CD4-positive, alpha-beta memory T cell (primary cell): ENCODE measurements at regions not wholly inside any gene's neighbourhood (a gene's known extent, or its start where the extent isn't known, plus 50 kb on each side); places are given as distances from the start of the nearest gene placed in this dataset.
A peak's percentile ranks its signal among the peaks of the same experiment; 100 is the strongest.
"Not testable (repeated sequence)": the region's sequence is repeated elsewhere in the genome, so short reads cannot be mapped to it uniquely, and the experiment has no call there.

Experiments
- CTCF ChIA-PET: fragments of 350-600 bp; sonication (Branson Sonifier 250); formaldehyde crosslinking; loops from one replicate; lab custom pipeline; 2021; ENCODE audit warnings: inconsistent platforms; ENCODE audit not compliant: partially characterized antibody; lab: Charles Lee
- POLR2A ChIA-PET: fragments of 350-600 bp; sonication (Branson Sonifier 250); formaldehyde crosslinking; loops from one replicate; lab custom pipeline; 2021; ENCODE audit not compliant: partially characterized antibody; lab: Charles Lee
- DNase-seq, 5 donors: peaks; one replicate each; pipeline versions ENCODE4 v3.0.0 to v3.0.0-alpha.2; 2020 to 2022; ENCODE audit warnings: mixed read lengths in 1 of 5
- H3K27ac ChIP-seq: one replicate; pipeline ENCODE4 v1.7.0; 2013; ENCODE audit warnings: low read depth, low read length
- H3K27me3 ChIP-seq: 2 replicates; pipeline ENCODE4 v1.7.0; 2013; ENCODE audit warnings: mild to moderate bottlenecking, low read length, moderate library complexity; ENCODE audit not compliant: insufficient read depth
- H3K36me3 ChIP-seq: 2 replicates; pipeline ENCODE4 v1.7.0; 2013; ENCODE audit warnings: mild to moderate bottlenecking, low read length, moderate library complexity; ENCODE audit not compliant: insufficient read depth
- H3K4me1 ChIP-seq: 2 replicates; pipeline ENCODE4 v1.7.0; 2013; ENCODE audit warnings: mild to moderate bottlenecking, low read length, moderate library complexity; ENCODE audit not compliant: insufficient read depth
- H3K4me3 ChIP-seq, 2 donors: one replicate each; pipeline ENCODE4 v1.7.0; 2013; ENCODE audit warnings: low read length in 2 of 2, mild to moderate bottlenecking in 1 of 2
- H3K9me3 ChIP-seq, 2 donors: one replicate each; pipeline ENCODE4 v1.7.0; 2013; ENCODE audit warnings: low read length in 2 of 2, control low read depth in 1 of 2; ENCODE audit not compliant: control insufficient read depth in 1 of 2
- H3K27ac Mint-ChIP-seq, 7 donors: one replicate each; pipeline ENCODE4 v1.8.0; 2020 to 2021; ENCODE audit warnings: mixed read lengths in 7 of 7, mild to moderate bottlenecking in 6 of 7, inconsistent platforms in 3 of 7, moderate library complexity in 3 of 7
- H3K27me3 Mint-ChIP-seq, 2 donors: one replicate each; pipeline ENCODE4 v1.8.0; 2020 to 2021; ENCODE audit warnings: mixed read lengths in 2 of 2
- H3K36me3 Mint-ChIP-seq, 2 donors: one replicate each; pipeline ENCODE4 v1.8.0; 2020 to 2021; ENCODE audit warnings: mixed read lengths in 2 of 2, inconsistent platforms in 1 of 2, mild to moderate bottlenecking in 1 of 2
- H3K4me1 Mint-ChIP-seq, 4 donors: one replicate each; pipeline ENCODE4 v1.8.0; 2020 to 2021; ENCODE audit warnings: mixed read lengths in 4 of 4, mild to moderate bottlenecking in 1 of 4
- H3K4me3 Mint-ChIP-seq, 8 donors: one replicate each; pipeline ENCODE4 v1.8.0; 2020 to 2021; ENCODE audit warnings: mixed read lengths in 8 of 8, mild to moderate bottlenecking in 7 of 8, moderate library complexity in 6 of 8, inconsistent platforms in 3 of 8
- H3K9me3 Mint-ChIP-seq, 8 donors: one replicate each; pipeline ENCODE4 v1.8.0; 2020 to 2021; ENCODE audit warnings: mixed read lengths in 8 of 8, mild to moderate bottlenecking in 5 of 8, inconsistent platforms in 3 of 8, moderate library complexity in 1 of 8
- intact Hi-C: fragments of 100-400 bp; cut with micrococcal nuclease; formaldehyde crosslinking; loops from one replicate; pipeline ENCODE4 v1.15.1; 2023

DNA sequence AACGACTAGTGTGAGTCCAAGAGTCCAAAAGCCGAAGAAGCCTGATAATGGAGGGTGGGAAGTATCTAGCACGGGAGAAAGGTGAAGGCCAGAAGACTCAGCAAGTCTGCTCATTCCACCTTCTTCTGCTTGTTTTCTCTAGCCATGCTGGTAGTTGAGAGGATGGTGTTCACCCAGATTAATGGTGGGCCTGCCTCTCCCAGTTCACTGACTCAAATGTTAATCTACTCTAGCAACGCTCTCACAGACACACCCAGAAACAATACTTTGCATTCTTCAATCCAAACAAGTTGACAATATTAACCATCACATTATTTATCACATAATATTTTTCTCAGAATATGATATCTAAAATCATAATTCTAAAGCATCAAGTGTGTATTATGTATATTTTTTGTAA lies 1055.1 kb upstream of the PCDH10 start:
- Histone ChIP-seq H3K27ac (no peak overlapping the region), H3K4me3 (no peak overlapping the region), H3K9me3 (no peaks in the 10 kb centered on the region), H3K4me1 (no peaks in the 10 kb centered on the region), H3K27me3 (no peaks in the 10 kb centered on the region), H3K36me3 (no peaks in the 10 kb centered on the region)
- ChIA-PET CTCF (no interaction called here), POLR2A (no interaction called here)
- peaks cover 3 to 15% (median 8%) of the 10 kb centered on the region in 8 donors for H3K9me3 Mint-ChIP-seq
- H3K4me3 Mint-ChIP-seq, result no peak overlapping the region
- no peaks in the 10 kb centered on the region for H3K4me1 Mint-ChIP-seq
- no peak for DNase-seq
- H3K27me3 Mint-ChIP-seq, result no peaks in the 10 kb centered on the region
- H3K27ac Mint-ChIP-seq, result no peak overlapping the region
- intact Hi-C loops, result no loop called here
- H3K36me3 Mint-ChIP-seq, result no peaks in the 10 kb centered on the region

DNA sequence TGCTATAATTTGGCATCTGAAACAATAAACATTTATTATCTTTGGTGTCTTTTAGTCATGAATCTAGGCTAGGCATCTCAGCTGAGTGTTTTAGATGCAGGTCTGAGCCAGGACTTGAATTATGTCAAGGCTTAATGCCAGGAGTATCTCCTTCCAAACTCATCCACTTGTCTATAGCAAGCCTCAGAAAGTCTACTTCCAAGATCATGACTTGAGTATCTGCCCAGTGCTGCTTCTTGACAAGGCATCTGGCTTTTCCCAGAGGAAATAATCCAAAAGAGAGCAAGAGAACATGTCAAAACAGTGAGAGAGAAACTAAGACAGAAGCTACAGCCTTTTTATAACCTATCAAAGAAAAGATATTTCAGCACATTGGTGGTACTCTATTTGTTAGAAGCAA lies 1052.1 kb upstream of the PCDH10 start:
- no peaks in the 10 kb centered on the region for H3K4me1 Mint-ChIP-seq
- intact Hi-C loops, result no loop called here
- CTCF ChIA-PET, result no interaction called here

DNA sequence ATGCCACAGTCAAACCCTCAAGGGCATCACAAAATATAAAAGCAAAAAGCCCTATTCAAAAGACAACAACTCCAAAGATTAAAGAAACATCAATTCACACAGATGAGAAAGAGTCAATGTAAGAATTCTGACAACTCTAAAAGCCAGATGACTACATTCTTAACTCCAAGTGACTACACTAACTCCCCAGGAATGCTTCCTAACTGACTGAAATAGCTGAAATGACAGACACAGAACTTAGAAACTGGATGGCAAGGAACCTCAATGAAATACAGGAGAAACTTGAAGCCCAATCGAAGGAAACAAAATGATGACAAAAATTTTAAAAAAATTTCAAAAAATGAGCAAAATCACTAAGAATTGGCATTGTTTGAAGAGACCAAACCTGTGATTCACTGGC lies 1047.6 kb upstream of the PCDH10 start:
- ChIA-PET POLR2A (no interaction called here), CTCF (no interaction called here)
- no peaks in the 10 kb centered on the region for H3K4me1 ChIP-seq
- H3K4me1 Mint-ChIP-seq, result no peaks in the 10 kb centered on the region
- H3K27me3 ChIP-seq, result no peaks in the 10 kb centered on the region
- no peak for DNase-seq
- peaks cover 2 to 9% (median 4%) of the 10 kb centered on the region in 8 donors for H3K9me3 Mint-ChIP-seq
- H3K27ac Mint-ChIP-seq, result no peak overlapping the region
- H3K36me3 ChIP-seq, result no peaks in the 10 kb centered on the region
- H3K27ac ChIP-seq, result no peak overlapping the region
- no peaks in the 10 kb centered on the region for H3K9me3 ChIP-seq
- intact Hi-C loops, result no loop called here
- no peak overlapping the region for H3K4me3 Mint-ChIP-seq
- H3K36me3 Mint-ChIP-seq, result no peaks in the 10 kb centered on the region
- no peak overlapping the region for H3K4me3 ChIP-seq
- no peaks in the 10 kb centered on the region for H3K27me3 Mint-ChIP-seq

More for the DNA sequence above, 1052.1 kb upstream of the PCDH10 start:
- Mint-ChIP-seq H3K4me3 (no peak overlapping the region), H3K36me3 (no peaks in the 10 kb centered on the region), H3K9me3 (peaks cover 0 to 12% (median 5%) of the 10 kb centered on the region in 8 donors), H3K27me3 (no peaks in the 10 kb centered on the region), H3K27ac (no peak overlapping the region)
- Histone ChIP-seq H3K4me1 (no peaks in the 10 kb centered on the region), H3K9me3 (no peaks in the 10 kb centered on the region), H3K36me3 (no peaks in the 10 kb centered on the region), H3K4me3 (no peak overlapping the region), H3K27ac (no peak overlapping the region), H3K27me3 (no peaks in the 10 kb centered on the region)
- POLR2A ChIA-PET, result no interaction called here
- DNase-seq, result no peak

DNA sequence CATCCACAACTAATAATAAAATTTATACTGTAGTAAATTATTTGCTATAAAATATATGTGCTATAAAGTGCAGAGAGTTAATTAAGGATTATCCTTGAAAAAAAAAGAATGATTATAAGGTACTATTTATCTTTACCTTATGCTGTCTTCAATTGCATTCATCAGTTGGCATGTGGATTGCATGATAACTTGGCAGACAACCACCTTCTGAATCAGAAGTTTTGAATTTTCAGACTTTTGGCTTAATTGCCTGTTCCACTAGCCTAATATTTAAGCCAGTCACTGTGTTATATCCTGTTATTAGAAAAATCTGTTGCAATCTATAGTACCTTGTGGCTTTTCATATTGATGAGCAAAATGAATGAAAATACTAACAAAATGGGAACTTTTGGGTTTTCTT lies 1040.3 kb upstream of the PCDH10 start:
- Histone ChIP-seq H3K27ac (no peak overlapping the region), H3K4me1 (no peaks in the 10 kb centered on the region), H3K9me3 (no peaks in the 10 kb centered on the region), H3K36me3 (no peaks in the 10 kb centered on the region), H3K27me3 (no peaks in the 10 kb centered on the region), H3K4me3 (no peak overlapping the region)
- Mint-ChIP-seq H3K4me3 (no peak overlapping the region), H3K36me3 (no peaks in the 10 kb centered on the region), H3K27ac (no peak overlapping the region), H3K9me3 (peaks cover 0 to 11% (median 3%) of the 10 kb centered on the region in 8 donors), H3K27me3 (no peaks in the 10 kb centered on the region), H3K4me1 (no peaks in the 10 kb centered on the region)
- intact Hi-C loops, result no loop called here
- no peak for DNase-seq
- ChIA-PET POLR2A (no interaction called here), CTCF (no interaction called here)

DNA sequence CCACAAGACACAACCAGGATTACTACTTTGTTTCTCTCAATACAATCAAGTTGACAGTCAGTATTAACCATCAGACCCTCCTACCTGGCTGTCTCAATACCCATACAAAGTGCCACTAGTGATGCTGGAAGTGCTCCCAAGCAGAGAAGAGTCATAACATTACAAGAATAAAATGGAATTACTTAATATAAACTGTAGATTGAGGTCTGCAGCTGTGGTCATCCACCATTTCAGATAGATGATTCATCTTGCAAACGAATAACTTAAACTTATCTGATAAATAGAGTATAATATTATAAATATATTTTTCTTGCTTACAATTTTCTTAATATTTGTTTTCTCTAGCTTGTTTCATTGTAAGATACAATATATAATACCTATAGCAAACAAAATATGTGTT lies 1034.2 kb upstream of the PCDH10 start:
- H3K36me3 Mint-ChIP-seq, result no peaks in the 10 kb centered on the region
- Histone ChIP-seq H3K9me3 (no peaks in the 10 kb centered on the region), H3K36me3 (no peaks in the 10 kb centered on the region), H3K27ac (no peak overlapping the region), H3K27me3 (no peaks in the 10 kb centered on the region), H3K4me1 (no peaks in the 10 kb centered on the region), H3K4me3 (no peak overlapping the region)
- DNase-seq, result no peak
- H3K4me3 Mint-ChIP-seq, result no peak overlapping the region
- H3K9me3 Mint-ChIP-seq, result peaks cover 0 to 14% (median 6%) of the 10 kb centered on the region in 8 donors
- ChIA-PET CTCF (interaction anchor here (0.6 kb wide), 1 partner anchor 204 kb away, joined by 3 read pairs; no protein-coding TSS in a partner anchor), POLR2A (no interaction called here)
- H3K27me3 Mint-ChIP-seq, result no peaks in the 10 kb centered on the region
- H3K4me1 Mint-ChIP-seq, result no peaks in the 10 kb centered on the region
- intact Hi-C loops, result no loop called here
- H3K27ac Mint-ChIP-seq, result no peak overlapping the region

DNA sequence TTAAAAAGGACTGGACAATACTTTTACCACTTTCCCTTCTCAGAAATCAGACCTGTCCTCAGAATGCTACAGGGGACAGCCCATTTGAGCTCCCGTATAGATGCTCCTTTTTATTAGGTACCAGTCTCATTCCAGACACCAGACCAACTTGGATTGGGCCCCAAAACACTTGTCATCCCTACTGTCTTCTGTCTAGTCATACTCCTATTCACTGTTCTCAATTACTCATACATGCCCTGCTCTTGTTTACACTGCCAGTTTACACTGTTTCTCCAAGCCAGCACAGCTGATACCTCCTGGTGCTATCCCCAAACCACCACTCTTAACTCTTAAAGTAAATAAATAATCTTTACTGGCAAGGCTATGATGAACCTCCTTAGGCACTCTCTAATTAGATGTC lies 1026.4 kb upstream of the PCDH10 start:
- intact Hi-C loops, POLR2A ChIA-PET, H3K36me3 ChIP-seq, H3K4me3 Mint-ChIP-seq, H3K36me3 Mint-ChIP-seq, H3K27me3 ChIP-seq, H3K27ac Mint-ChIP-seq, DNase-seq, H3K4me1 ChIP-seq, H3K27me3 Mint-ChIP-seq, H3K27ac ChIP-seq, H3K4me3 ChIP-seq, H3K9me3 ChIP-seq, H3K4me1 Mint-ChIP-seq, CTCF ChIA-PET: not testable (repeated sequence)
- H3K9me3 Mint-ChIP-seq, result peaks cover 0 to 28% (median 12%) of the 10 kb centered on the region in 8 donors

DNA sequence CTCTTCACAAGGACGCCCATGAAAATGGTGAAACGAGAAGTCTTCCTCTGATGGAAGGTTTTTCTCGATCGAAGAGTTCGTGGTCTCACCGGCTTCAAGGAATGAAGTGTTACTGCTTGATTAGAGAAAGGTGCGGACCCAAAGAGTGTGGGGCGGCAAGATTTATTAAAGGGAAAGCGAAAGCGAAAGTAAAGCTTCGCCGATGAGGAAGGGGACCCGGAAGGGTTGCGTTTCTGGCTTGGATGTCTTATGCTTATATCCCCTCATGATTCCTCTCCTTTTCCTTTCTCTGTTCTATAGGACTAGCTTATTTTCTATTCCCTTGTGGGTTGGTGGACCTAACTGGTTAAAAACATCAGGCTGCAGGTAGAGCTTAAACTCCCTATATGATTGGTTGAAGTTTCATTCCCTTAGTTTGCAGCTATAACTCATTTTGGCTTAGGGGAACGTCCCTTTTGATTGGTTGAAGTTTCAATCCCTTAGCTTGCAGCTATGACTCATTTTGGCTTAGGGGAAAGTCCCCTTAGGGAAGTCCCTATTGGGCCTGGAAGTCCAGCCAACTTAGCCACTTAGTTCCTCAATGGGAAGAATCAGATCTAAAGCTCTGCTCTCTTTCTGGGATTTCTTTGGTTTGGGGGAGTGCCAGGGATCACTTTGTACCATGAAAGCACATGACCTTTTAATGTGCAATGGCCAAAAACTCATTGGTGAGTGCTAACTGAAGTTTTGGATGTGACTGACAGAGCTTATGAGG lies 1025.0 kb upstream of the PCDH10 start:
- intact Hi-C loops, result no loop called here
- CTCF ChIA-PET, result no interaction called here
- POLR2A ChIA-PET, result no interaction called here

More for the DNA sequence above, 1025.0 kb upstream of the PCDH10 start:
- no peaks in the 10 kb centered on the region for H3K36me3 Mint-ChIP-seq
- H3K36me3 ChIP-seq, result no peaks in the 10 kb centered on the region
- peak overlapping the region in 6 of 8 donors; percentile 35 to 71 (median 64) for H3K4me3 Mint-ChIP-seq
- peak in 1 of 5 donors; percentile 2 for DNase-seq
- H3K27me3 Mint-ChIP-seq, result no peaks in the 10 kb centered on the region
- H3K27ac ChIP-seq, result no peak overlapping the region
- H3K4me1 Mint-ChIP-seq, result peaks cover 0 to 5% (median 0%) of the 10 kb centered on the region in 4 donors
- H3K27me3 ChIP-seq, result no peaks in the 10 kb centered on the region
- no peaks in the 10 kb centered on the region for H3K9me3 ChIP-seq
- H3K4me1 ChIP-seq, result no peaks in the 10 kb centered on the region
- H3K27ac Mint-ChIP-seq, result peak overlapping the region in 3 of 7 donors; percentile 58 to 71 (median 68)
- peaks cover 0 to 27% (median 12%) of the 10 kb centered on the region in 8 donors for H3K9me3 Mint-ChIP-seq
- H3K4me3 ChIP-seq, result peak overlapping the region in 1 of 2 donors; percentile 5
